ENCODE measurements at regions not wholly inside any gene's neighbourhood (a gene's known extent, or its start where the extent isn't known, plus 50 kb on each side); places are given as distances from the start of the nearest gene placed in this dataset.

DNA sequence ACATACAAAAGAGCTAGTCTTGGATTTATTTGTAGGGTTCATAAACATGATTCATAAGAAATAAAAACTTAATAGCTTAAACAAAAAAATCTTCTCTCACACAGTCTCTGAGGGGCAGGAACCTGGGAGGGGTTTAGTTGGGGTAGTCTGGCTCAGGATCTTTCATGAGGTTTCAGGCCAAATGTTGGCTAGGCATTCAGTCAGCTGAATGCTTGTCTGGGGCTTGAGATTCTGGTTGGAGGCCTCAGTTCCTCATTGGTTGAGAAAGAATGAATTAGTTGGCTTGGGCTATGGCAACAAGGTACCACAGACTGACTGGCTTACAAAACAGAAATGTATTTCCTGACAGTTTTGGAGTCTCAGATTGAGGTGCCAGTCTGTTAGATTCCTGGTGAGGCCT lies 74.3 kb downstream of the ANKRD7 start:
- ATAC-seq (ENCODE audit: insufficient read depth, low FRiP score) (no peak), DNase-seq (no peak)
- Histone ChIP-seq H3K27ac (ENCODE audit: low read depth in 1 of 2, low read length in 1 of 2) (no peak overlapping the region), H3K4me1 (ENCODE audit: control insufficient read depth in 5 of 5, insufficient read depth in 5 of 5, low read length in 5 of 5) (no peaks in the 10 kb centered on the region), H3K9ac (ENCODE audit: insufficient read depth in 1 of 2, low read length in 2 of 2) (no peak overlapping the region), H3K27me3 (ENCODE audit: control insufficient read depth in 3 of 3, insufficient read depth in 3 of 3, low read length in 2 of 3) (no peaks in the 10 kb centered on the region), H3K4me3 (no peak overlapping the region), H3K9me3 (ENCODE audit: control insufficient read depth in 4 of 4, insufficient read depth in 3 of 4, low read length in 3 of 4) (no peaks in the 10 kb centered on the region), H3K36me3 (ENCODE audit: control insufficient read depth in 4 of 4, insufficient read depth in 4 of 4, low read length in 4 of 4) (no peaks in the 10 kb centered on the region)
- TF ChIP-seq, protein P1, sequence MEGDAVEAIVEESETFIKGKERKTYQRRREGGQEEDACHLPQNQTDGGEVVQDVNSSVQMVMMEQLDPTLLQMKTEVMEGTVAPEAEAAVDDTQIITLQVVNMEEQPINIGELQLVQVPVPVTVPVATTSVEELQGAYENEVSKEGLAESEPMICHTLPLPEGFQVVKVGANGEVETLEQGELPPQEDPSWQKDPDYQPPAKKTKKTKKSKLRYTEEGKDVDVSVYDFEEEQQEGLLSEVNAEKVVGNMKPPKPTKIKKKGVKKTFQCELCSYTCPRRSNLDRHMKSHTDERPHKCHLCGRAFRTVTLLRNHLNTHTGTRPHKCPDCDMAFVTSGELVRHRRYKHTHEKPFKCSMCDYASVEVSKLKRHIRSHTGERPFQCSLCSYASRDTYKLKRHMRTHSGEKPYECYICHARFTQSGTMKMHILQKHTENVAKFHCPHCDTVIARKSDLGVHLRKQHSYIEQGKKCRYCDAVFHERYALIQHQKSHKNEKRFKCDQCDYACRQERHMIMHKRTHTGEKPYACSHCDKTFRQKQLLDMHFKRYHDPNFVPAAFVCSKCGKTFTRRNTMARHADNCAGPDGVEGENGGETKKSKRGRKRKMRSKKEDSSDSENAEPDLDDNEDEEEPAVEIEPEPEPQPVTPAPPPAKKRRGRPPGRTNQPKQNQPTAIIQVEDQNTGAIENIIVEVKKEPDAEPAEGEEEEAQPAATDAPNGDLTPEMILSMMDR (IDR thresholded peaks at IDR 0.05; ENCODE audit: control extremely low read depth, extremely low read depth), result no peak

DNA sequence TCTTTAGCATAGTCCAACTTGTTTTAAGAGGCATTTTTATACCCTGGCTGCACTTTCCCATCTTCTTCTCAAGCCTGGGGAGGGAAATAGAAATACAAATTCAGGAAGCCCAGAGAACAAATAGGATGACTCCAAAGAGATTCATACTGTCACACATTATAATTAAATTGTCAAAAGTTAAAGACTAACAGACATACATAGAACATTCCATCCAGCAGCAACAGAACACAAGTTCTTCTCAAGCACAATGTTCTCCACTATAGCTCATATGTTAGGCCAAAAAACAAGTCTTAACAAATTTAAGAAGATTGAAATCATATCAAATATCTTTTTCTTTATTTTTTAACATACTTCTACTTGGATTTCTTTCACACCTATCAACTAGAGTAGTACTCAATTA lies 75.7 kb downstream of the ANKRD7 start:
- no peak overlapping the region for H3K9ac ChIP-seq (ENCODE audit: insufficient read depth in 1 of 2, low read length in 2 of 2)
- TF ChIP-seq, protein P1 (IDR thresholded peaks at IDR 0.05; ENCODE audit: control extremely low read depth, extremely low read depth), result no peak
- H3K27ac ChIP-seq (ENCODE audit: low read depth in 1 of 2, low read length in 1 of 2), result no peak overlapping the region
- no peak overlapping the region for H3K4me3 ChIP-seq
- H3K36me3 ChIP-seq (ENCODE audit: control insufficient read depth in 4 of 4, insufficient read depth in 4 of 4, low read length in 4 of 4), result no peaks in the 10 kb centered on the region
- H3K27me3 ChIP-seq (ENCODE audit: control insufficient read depth in 3 of 3, insufficient read depth in 3 of 3, low read length in 2 of 3), result no peaks in the 10 kb centered on the region
- H3K9me3 ChIP-seq (ENCODE audit: control insufficient read depth in 4 of 4, insufficient read depth in 3 of 4, low read length in 3 of 4), result no peaks in the 10 kb centered on the region
- ATAC-seq (ENCODE audit: insufficient read depth, low FRiP score) (no peak), DNase-seq (no peak)
- H3K4me1 ChIP-seq (ENCODE audit: control insufficient read depth in 5 of 5, insufficient read depth in 5 of 5, low read length in 5 of 5), result no peaks in the 10 kb centered on the region

DNA sequence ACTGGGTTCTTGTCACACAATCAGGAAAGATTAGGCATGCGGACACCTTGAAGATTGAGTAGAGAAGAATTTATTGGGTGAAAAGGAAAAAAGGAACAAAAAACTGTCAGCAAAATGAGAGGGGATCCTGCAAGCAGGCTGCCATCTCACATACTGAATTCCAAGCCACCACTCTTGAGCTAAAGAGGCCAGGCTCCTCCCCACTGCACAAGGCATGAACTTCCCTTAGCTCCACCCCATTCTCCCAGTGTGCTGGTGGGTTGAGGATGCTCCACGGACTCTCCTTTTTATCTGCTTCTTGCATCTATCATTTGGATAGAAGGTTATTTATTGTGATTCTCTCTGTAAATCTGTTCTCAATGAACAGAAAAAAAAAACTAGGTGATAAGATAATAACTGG lies 79.6 kb downstream of the ANKRD7 start:
- WGBS, 2 donors, result 64 to 68% methylated on average over 2 of the region's 2 CpGs
- TF ChIP-seq, protein P1 (IDR thresholded peaks at IDR 0.05; ENCODE audit: control extremely low read depth, extremely low read depth), result no peak
- H3K36me3 ChIP-seq (ENCODE audit: control insufficient read depth in 4 of 4, insufficient read depth in 4 of 4, low read length in 4 of 4), result no peaks in the 10 kb centered on the region
- H3K27me3 ChIP-seq (ENCODE audit: control insufficient read depth in 3 of 3, insufficient read depth in 3 of 3, low read length in 2 of 3), result no peaks in the 10 kb centered on the region
- peaks cover 0 to 4% (median 0%) of the 10 kb centered on the region in 4 donors for H3K9me3 ChIP-seq (ENCODE audit: control insufficient read depth in 4 of 4, insufficient read depth in 3 of 4, low read length in 3 of 4)
- H3K27ac ChIP-seq (ENCODE audit: low read depth in 1 of 2, low read length in 1 of 2), result no peak overlapping the region
- no peak overlapping the region for H3K9ac ChIP-seq (ENCODE audit: insufficient read depth in 1 of 2, low read length in 2 of 2)
- ATAC-seq (ENCODE audit: insufficient read depth, low FRiP score), result no peak
- H3K4me1 ChIP-seq (ENCODE audit: control insufficient read depth in 5 of 5, insufficient read depth in 5 of 5, low read length in 5 of 5), result no peaks in the 10 kb centered on the region
- DNase-seq, result no peak
- H3K4me3 ChIP-seq, result no peak overlapping the region

DNA sequence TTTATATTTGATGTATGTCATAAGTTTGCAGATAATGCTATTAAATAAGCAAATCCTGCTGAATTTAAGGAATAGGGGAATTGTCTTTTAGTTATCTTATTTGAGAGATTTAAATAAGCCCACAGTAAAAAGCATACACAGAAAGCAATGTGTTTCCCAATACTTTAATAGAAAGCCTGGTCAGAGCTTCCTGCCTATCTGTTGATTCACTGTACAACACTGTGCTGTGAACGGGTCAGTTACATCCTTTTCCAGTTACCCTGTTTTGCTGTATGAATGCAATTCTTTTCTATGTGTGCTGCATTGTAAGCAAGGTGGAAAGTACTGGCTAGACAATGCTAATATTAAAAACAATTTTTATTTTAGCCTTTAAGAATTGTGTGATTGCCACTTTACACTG lies 81.2 kb downstream of the ANKRD7 start:
- Histone ChIP-seq H3K36me3 (ENCODE audit: control insufficient read depth in 4 of 4, insufficient read depth in 4 of 4, low read length in 4 of 4) (no peaks in the 10 kb centered on the region), H3K9me3 (ENCODE audit: control insufficient read depth in 4 of 4, insufficient read depth in 3 of 4, low read length in 3 of 4) (peaks cover 0 to 5% (median 0%) of the 10 kb centered on the region in 4 donors), H3K4me3 (no peak overlapping the region), H3K27me3 (ENCODE audit: control insufficient read depth in 3 of 3, insufficient read depth in 3 of 3, low read length in 2 of 3) (no peaks in the 10 kb centered on the region), H3K27ac (ENCODE audit: low read depth in 1 of 2, low read length in 1 of 2) (no peak overlapping the region), H3K4me1 (ENCODE audit: control insufficient read depth in 5 of 5, insufficient read depth in 5 of 5, low read length in 5 of 5) (no peaks in the 10 kb centered on the region), H3K9ac (ENCODE audit: insufficient read depth in 1 of 2, low read length in 2 of 2) (no peak overlapping the region)
- no peak for ATAC-seq (ENCODE audit: insufficient read depth, low FRiP score)
- TF ChIP-seq, protein P1 (IDR thresholded peaks at IDR 0.05; ENCODE audit: control extremely low read depth, extremely low read depth), result no peak
- WGBS, 2 donors, result 9 to 19% methylated on average over 1 of the region's 1 CpG
- DNase-seq, result no peak
